Activated gamma-delta T cell treated with Interleukin-2 at 50 U/mL for 16 hours (primary cell): ENCODE measurements at regions not wholly inside any gene's neighbourhood (a gene's known extent, or its start where the extent isn't known, plus 50 kb on each side); places are given as distances from the start of the nearest gene placed in this dataset.

Experiments used
- DNase-seq: peaks from one replicate; pipeline ENCODE4 v3.0.0-alpha.2; 2020

- DNase-seq = no peak
These were observed 52.1 kb downstream of the MPP7 start for GRCh38 chr10:28250782-28251181.

- DNase-seq = no peak
These were observed 52.5 kb downstream of the MPP7 start for GRCh38 chr10:28250358-28250757.

GRCh38 chr10:28249512-28249911, 53.4 kb downstream of the MPP7 start:
- DNase-seq = no peak

GRCh38 chr10:28248092-28248491, 54.8 kb downstream of the MPP7 start:
- DNase-seq = no peak

- DNase-seq = no peak
These were observed 56.8 kb downstream of the MPP7 start for GRCh38 chr10:28246023-28246422.

GRCh38 chr10:28243923-28244322, 58.9 kb downstream of the MPP7 start:
- no peak for DNase-seq

- DNase-seq = no peak
These were observed 60.2 kb downstream of the MPP7 start for GRCh38 chr10:28242555-28243204.

GRCh38 chr10:28241741-28242399, 61.0 kb downstream of the MPP7 start:
- peak; percentile 37 for DNase-seq

GRCh38 chr10:28240400-28240799, 62.5 kb downstream of the MPP7 start:
- DNase-seq = no peak

- no peak for DNase-seq
These were observed 66.3 kb downstream of the MPP7 start for GRCh38 chr10:28236591-28236990.

- no peak for DNase-seq
These were observed 82.1 kb downstream of the MPP7 start for GRCh38 chr10:28220811-28221210.

- DNase-seq = no peak
These were observed 83.6 kb downstream of the MPP7 start for GRCh38 chr10:28219251-28219650.

- DNase-seq = no peak
These were observed 85.0 kb downstream of the MPP7 start for GRCh38 chr10:28217848-28218247.

GRCh38 chr10:28215930-28216329, 86.9 kb downstream of the MPP7 start:
- no peak for DNase-seq

GRCh38 chr10:28214219-28214618, 88.6 kb downstream of the MPP7 start:
- DNase-seq = no peak

- no peak for DNase-seq
These were observed 91.1 kb downstream of the MPP7 start for GRCh38 chr10:28211759-28212158.

GRCh38 chr10:28207799-28208198, 95.1 kb downstream of the MPP7 start:
- DNase-seq = no peak

GRCh38 chr10:28202941-28203352, 99.9 kb downstream of the MPP7 start:
- DNase-seq = no peak

GRCh38 chr10:28201410-28202400, 101.2 kb downstream of the MPP7 start:
- no peak for DNase-seq

- no peak for DNase-seq
These were observed 102.1 kb downstream of the MPP7 start for GRCh38 chr10:28200775-28201174.

- DNase-seq = no peak
These were observed 102.9 kb downstream of the MPP7 start for GRCh38 chr10:28199941-28200340.

- no peak for DNase-seq
These were observed 112.7 kb downstream of the MPP7 start for GRCh38 chr10:28190196-28190595.

GRCh38 chr10:28188526-28188925, 114.3 kb downstream of the MPP7 start:
- no peak for DNase-seq
